HG02759 (cell line): ENCODE measurements at regions not wholly inside any gene's neighbourhood (a gene's known extent, or its start where the extent isn't known, plus 50 kb on each side); places are given as distances from the start of the nearest gene placed in this dataset.
"Not testable (repeated sequence)": the region's sequence is repeated elsewhere in the genome, so short reads cannot be mapped to it uniquely, and the experiment has no call there.

Source experiments
- ATAC-seq: cut with Tn5 transposase; IDR thresholded peaks from one replicate; pipeline ENCODE4 v1.9.1; 2021; ENCODE audit warnings: mild to moderate bottlenecking, moderate library complexity; ENCODE audit not compliant: unreplicated experiment

DNA sequence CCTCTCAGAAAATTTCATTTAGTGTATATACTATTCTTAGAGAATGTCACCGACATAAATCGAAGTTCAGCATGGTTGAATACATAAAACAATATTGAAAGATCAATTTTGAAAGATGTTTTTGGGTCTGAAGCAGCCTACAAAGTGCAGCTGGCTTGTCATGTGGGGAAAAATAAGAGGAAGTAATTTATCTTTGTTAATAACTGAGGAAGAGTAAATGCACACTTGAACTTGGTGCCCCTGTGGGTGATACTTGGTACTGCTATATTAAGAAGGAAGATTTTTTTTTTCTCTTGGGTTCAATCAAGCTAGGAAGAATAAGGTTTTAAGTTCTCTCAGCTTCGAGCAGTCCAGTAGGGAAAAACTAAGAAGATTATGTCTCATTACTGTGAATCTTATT is 661.3 kb downstream of the RPL10L start:
- no peak for ATAC-seq

DNA sequence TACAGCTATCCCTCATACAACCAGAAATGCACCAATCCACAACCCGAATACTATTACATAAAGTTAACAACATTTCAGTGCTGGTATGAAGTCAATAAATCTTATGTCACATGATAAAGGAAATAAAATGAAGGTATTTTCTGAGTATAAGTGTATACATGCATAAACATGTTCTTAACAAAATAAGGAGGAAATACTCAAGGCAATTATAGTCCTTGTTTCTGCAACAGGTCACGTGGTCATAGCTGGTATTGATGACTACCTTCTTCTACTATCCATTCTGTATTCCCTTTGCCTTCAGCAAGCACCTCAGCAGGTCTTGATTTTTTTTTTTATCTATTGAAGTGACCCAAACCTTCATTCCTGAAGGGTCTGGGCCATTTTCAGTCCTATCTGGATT is 675.6 kb downstream of the RPL10L start:
- ATAC-seq, result no peak

DNA sequence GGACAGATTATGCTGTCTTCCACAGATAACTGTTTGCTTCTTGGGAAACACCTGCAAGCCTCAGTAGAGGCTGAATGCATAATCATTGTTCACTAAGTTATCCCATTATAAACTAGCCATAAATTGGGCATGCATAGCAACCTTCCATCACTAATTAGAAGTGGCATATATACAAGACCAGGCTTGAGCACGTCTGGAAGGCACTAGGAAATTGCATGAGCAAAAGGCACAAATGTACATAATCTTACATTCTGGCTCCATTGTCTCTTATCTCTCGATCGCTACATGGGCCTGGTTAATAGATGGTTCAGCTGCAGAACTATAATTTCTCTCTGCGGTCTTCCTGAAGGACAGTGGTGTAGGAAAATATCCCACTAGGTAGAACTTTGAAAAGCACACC is 679.2 kb downstream of the RPL10L start:
- no peak for ATAC-seq

DNA sequence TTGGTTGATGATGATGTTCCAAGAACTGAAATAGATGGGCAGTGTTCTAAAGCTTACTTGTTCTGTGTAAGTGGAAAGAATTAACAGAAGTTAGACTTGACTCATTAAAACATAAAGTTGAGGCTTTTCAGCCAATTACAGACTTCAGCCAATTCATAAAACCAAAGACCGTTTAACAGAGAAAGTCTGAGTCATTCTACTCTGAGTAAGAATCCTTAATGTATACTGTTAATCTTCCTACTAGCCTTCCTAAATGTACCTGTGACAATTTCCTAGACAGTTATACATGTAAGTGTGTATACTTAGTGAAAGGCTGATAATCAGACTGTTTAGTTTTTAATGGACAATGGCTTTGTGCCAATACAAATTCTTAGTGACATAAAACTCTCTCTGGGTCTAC is 681.0 kb downstream of the RPL10L start:
- no peak for ATAC-seq

DNA sequence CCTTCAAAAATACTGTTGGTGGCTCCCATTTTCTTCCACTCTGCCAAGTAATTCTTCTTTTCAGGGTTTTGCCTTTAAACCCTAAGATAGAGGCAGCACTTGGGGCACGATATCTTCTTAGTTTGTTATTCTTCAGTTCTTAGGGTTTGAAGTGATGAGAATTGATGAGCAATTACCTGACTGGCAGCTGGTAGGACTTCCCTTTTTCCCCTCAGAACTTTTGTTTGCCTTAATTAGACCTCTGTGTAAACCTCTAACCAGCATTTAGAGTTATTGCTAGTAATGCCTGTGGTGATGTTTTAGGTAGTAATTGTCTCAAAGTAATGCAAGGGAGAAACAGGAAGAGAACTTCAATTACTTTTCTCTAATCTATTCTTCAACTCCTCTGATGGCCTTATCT is 683.5 kb downstream of the RPL10L start:
- no peak for ATAC-seq

DNA sequence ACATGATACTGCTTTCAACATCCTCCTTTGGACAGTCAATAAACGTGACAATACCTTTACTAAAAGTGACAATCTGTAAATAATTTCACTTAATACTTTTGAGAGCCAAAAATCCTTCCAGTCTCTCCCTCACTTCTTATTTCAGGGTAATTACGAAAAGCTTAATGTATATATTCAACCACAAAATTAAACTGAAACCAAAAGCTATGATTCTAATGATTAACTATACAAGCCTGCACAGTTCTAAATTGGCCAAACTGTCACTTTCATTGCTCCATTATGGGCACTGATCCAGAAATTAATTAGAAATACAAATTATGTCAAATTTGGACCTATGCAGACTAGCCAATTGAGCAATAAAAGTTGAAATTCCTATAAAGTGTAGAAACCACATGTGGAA is 696.5 kb upstream of the MIS18BP1 start:
- ATAC-seq, result no peak

DNA sequence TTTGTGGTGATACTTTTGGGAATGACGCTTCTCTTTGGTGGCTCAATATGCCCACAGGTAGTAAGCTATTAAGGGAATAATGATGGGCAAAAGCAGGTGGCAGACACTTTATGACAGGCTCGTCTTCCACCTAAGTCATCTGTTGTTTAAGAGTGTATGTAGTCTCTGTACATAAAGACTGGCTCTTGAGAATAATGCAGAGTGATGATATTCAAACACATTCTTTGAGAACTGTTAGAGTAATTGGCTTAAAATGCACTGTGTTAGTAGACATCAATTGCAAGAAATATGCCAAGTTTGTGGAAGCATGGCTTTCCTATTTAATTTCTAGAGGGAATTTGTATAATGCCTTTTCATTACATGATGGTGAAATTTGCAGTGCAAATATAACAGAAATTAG is 694.8 kb upstream of the MIS18BP1 start:
- ATAC-seq, result no peak

DNA sequence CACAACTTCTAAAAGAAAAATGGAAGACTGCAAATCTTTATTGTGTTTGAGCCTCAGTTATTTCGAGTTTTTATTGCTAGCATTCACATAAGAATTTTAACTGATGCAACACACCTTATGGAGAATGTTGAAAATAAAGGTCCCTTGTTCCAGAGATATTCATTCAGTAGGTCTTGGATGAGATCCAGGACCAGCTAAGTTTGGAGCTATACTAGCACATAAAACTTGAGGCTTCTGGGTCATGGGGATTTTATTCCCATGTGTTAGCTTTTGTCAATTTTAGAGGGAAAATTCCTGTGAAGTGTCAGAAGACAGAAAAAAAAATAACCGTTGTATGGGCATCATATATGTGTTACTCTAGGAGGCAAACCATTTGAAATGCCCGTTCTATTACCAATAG is 693.2 kb upstream of the MIS18BP1 start:
- no peak for ATAC-seq

DNA sequence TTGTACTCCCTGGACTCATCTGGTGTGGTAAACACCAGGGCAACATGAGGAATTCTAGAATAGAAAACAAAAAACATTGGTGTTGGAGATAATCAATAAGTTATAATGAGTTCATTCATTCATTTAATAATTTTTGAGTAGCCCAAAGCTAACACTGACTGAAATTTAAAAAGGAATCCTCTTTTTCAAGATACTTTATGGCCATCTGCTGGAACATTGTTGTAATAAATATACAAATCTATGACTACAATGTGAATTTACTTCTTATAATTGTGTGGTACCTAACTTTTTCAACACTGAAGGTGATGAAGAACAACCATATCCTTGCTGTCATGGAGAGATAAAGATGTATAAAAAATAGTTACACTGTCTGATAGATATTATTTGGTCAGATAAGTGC is 687.3 kb upstream of the MIS18BP1 start:
- no peak for ATAC-seq

DNA sequence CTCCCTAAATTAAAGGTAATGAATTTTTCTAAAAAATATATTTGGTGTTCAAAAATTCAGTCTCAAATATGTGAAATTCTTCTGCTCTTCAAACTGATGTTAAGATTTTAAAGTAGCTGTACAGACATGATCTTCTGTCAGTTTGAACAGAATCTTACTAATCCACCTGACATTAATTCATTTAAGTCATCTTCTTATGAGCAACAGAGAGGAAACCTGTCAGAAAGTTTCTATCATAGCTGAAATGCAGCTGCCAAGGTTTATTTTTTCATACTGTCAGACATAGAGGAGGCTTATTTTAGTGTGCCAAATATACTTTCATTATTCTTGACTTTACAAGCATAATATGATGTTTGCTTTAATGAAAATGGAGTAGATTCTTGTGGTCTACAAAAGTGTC is 686.6 kb upstream of the MIS18BP1 start:
- ATAC-seq, result no peak

DNA sequence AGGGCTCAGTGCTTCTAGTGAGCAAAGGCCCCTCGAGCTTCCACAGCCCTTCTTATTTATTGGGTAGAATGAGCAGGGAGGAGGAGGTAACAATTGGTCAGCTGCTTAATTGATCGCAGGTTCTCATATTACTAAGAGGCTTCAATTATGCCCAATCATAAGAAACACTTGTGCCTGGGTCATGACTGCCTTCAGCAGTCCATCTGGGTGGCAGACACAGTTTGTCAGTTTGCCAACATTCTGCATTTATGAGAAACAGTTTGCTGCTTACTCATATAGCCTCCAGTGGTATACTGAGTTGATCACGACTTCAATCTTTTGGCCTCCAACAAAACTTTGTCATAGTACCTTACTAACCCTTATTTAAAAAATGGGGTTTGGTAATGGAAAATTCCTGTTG is 667.0 kb upstream of the MIS18BP1 start:
- ATAC-seq, result not testable (repeated sequence)

DNA sequence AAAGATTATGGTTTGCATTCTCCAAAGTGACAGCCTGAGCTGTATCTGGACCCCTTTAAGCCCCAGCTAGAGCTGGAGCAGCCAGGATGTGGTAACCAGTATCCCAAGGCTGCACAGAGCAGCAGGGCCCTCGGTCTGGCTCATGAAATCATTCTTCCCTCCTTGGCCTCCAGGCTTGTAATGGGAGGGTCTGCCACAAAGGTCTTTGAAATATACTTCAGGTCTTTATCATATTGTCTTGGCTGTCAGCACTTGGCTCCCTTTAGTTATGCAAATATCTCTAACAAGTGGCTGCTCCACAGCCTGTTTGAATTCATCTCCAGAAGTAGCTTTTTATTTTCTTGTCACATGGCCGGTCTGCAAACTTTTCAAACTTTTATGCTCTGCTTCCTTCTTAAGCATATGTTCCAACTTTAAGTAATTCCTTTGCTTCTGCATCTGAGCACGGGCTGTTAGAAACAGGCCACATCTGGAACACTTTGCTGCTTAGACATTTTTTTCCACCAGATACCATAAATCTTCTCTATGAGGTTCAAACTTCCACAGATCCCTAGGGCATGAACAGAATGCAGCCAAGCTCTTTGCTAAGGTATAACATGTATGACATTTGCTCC is 663.4 kb upstream of the MIS18BP1 start:
- no peak for ATAC-seq

DNA sequence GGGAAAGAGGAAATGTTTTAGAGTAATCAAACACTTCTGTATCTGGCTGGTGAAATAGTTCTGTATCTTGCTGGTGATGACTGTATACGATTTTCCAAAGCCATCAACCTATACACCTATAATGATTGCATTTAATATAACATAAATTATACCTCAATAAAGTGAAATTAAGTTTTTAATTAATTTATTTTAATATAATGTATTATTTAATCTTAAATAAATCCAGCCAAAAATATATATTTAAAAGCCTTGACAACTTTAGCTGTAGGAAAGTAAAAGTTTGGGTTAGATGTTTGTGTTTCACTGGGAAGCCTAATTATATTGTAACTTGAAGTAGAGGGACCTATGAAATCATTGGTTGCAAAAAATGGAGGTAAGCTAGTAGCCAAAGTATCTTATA is 654.8 kb upstream of the MIS18BP1 start:
- no peak for ATAC-seq

DNA sequence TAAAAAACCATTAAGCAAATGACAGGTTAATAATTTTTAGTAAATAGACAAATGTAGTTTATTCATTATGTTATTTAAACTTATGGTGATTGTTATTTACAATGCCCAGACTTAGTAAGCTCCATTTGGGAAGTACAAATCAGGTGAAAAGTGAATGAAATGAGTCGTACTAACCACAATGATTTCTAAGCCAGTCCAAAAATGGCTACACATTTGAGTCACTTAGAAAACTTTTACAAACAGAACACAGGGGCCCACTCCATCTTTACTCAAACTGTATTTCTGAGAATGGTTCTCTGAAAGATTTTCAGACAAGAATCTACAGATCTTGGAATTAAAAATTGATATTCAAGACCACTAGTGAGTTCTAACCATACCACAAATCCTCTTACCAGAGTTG is 653.3 kb upstream of the MIS18BP1 start:
- peak; percentile 68 for ATAC-seq

DNA sequence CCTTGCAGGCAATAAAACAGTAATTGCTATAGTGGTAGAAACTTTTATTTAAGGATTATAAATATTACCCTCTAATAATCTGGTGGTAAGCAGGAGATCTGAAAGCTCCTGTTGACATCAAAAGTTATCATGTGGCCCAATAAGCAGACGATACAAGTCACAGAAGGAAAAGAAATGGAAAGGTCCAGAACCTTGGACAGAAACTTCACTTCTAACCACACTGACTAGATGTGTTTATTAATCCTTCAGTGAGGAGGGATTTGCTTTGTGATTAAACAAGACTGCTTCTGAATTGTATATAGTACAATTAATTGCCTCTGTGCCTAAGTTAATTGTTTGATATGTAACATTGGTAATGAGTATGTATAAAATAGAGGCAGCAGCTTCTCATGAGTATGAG is 652.7 kb upstream of the MIS18BP1 start:
- ATAC-seq, result no peak

DNA sequence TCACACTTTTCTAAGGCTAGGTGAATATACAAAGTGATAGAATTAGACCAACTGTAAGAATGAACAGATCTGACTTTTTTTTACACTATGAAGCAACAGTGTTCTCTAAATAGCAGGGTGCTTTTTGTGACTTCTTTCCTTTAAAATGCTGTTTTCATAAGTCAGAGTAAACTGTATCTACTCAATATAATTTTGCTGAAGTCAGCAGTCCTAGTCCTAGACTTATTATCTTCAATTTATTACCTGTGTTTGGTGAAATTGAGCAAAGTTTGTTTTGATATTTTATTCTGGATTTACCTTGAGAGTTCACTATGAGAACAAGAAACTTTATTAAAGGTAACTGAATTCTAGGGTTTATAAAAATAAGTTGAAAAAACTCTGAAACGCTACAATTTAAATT is 651.3 kb upstream of the MIS18BP1 start:
- no peak for ATAC-seq

DNA sequence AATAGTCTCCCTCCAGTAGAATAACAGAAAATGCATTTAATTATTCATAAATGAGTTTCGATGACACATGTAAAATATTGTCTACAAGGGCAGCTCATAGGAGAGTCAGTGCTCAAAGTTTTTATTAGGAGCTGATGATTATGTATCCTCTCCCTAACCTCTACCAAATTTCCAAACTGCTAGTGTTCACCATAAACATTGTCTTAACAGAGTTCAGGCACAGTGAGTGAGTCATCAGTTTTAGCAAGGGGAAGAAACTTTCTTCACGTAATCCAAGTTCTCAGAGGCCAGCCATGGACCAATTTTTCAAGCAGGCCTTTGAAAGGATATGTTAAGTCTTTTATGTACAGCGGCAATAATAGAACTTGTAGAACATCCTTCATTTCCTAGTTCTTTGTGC is 649.2 kb upstream of the MIS18BP1 start:
- ATAC-seq, result no peak

DNA sequence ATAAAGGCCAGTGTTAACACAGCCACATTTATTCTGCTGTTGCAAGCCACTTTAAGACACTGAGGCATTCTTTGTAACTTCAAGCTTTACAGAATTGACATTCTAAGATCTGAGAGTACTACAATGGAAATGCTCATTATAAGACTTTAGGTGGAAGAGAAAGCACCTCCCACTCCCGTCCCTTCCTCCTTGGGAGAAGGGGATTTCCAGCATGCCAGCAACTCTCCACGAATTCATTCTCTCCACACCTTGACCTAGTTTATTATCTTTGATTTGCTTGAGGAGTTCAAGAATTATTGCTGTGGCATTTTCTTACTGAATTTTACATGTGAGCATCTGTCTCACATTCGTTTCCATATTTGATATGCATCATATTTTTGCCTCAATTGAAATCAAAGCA is 644.4 kb upstream of the MIS18BP1 start:
- ATAC-seq, result no peak

DNA sequence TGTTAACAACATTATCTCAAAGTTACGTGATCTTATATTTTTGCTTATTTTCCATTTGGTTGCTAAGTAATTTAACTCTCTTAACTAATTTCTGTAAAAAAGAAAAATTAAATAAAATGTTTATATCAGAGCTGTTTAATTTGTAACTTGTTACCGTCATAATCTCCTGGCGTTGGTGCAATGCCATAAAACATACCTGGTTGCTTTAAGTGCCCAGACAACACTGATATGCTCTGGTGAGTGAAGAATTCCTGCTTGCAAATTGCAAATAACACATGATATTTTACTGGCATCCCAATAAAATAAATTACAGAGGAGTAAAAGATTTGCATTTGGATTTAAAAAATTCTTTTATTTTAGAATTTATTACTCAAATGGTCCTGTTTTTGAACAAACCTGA is 640.1 kb upstream of the MIS18BP1 start:
- ATAC-seq, result no peak

DNA sequence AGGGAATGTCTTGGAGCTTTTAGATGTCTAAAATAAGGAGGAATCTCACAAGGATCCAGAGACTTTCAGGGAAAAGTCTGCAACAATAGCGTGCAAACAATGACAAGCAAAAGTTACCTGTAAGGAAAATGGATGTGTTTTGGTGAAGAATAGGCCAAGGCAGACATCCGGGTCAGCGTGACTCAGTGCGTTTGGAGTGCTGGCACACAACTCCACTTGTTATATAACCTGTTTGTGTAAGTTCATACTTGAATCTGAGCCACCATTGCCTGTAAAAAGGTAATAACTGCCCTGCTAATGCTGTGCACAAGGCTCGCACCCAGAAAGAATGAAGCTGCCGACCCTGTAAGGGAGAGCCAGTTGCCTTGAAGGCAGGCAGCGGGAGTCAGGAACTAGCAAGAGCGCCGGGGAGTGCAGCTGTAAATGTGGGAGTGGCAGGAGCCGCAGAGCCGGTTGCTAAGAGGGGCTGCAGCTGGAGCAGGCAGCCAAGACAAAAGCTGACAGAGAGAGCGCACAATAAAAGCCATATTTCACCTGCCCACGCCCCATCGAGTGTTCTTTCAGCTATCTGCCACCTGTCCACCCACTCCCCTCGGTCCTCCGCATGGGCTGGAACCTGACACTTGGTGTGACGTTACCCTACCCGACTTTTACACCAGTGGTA is 638.5 kb upstream of the MIS18BP1 start:
- no peak for ATAC-seq

DNA sequence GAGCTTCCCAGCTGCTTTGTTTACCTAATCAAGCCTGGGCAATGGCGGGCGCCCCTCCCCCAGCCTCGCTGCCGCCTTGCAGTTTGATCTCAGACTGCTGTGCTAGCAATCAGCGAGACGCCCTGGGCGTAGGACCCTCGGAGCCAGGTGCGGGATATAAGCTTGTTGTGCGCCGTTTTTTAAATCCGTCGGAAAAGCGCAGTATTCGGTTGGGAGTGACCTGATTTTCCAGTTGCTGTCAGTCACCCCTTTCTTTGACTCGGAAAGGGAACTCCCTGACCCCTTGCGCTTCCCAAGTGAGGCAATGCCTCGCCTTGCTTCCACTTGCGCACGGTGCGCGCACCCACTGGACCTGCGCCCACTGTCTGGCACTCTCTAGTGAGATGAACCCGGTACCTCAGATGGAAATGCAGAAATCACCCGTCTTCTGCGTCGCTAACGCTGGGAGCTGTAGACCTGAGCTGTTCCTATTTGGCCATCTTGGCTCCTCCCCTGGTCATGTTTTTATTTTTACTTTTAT is 635.8 kb upstream of the MIS18BP1 start:
- ATAC-seq, result not testable (repeated sequence)

DNA sequence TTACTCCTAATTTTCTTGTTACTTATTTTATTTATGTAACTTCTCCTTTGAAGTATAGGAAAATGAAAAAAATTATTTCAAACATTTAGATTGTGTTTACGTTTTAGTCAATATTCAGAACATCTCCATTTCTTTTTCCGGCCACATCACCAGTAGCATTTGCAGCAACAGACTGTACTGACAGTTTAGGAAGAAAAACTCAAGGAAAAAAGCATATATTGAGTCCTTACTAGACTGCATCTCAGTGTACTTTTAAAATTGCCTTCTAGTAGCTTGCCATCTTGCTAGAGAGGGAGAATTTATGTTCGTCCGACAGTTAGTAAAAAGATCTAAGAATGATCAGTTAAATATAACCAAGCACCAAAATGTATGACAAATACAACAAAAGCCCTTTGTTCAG is 625.0 kb upstream of the MIS18BP1 start:
- no peak for ATAC-seq

DNA sequence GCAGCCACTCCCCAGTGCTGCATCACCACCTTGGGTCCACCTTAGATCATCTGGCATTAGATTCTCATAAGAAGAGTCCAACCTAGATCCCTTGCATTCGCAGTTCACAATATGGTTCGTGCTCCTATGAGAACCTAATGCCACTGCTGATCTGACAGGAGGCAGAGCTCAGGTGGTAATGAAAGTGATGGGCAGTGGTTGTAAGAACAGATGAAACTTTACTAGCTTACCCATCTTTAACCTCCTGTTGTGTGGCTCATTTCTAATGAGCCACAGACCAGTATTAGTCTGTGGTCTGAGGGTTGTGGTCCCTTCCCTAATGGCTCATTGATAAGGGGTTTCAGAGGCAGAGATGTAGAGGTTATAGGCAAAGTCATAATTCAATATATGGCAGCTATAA is 615.9 kb upstream of the MIS18BP1 start:
- ATAC-seq, result peak; percentile 22
